ENCODE measurements at regions not wholly inside any gene's neighbourhood (a gene's known extent, or its start where the extent isn't known, plus 50 kb on each side); places are given as distances from the start of the nearest gene placed in this dataset.

GRCh38 chr1:57963581-57963980 lies 539.7 kb upstream of the DAB1 start:
- TF ChIP-seq CTCF (IDR thresholded peaks at IDR 0.05; ENCODE audit: poor library complexity) (no peak), EZH2 (IDR thresholded peaks at IDR 0.05; ENCODE audit: borderline replicate concordance) (no peak)
